GM21717 (cell line): ENCODE measurements at regions not wholly inside any gene's neighbourhood (a gene's known extent, or its start where the extent isn't known, plus 50 kb on each side); places are given as distances from the start of the nearest gene placed in this dataset.
"Not testable (repeated sequence)": the region's sequence is repeated elsewhere in the genome, so short reads cannot be mapped to it uniquely, and the experiment has no call there.

ENCODE experiments used
- ATAC-seq: cut with Tn5 transposase; IDR thresholded peaks from one replicate; pipeline ENCODE4 v1.9.1; 2021; ENCODE audit warnings: mild to moderate bottlenecking, moderate library complexity; ENCODE audit not compliant: unreplicated experiment

GRCh38 chr6:153442096-153442495 is 311.0 kb upstream of the RGS17 start:
- no peak for ATAC-seq

GRCh38 chr6:153437193-153437592 is 306.1 kb upstream of the RGS17 start:
- no peak for ATAC-seq

- no peak for ATAC-seq
These were observed 305.3 kb upstream of the RGS17 start for GRCh38 chr6:153436351-153436750.

GRCh38 chr6:153435787-153436186 is 304.7 kb upstream of the RGS17 start:
- no peak for ATAC-seq

GRCh38 chr6:153425536-153425935 is 294.5 kb upstream of the RGS17 start:
- no peak for ATAC-seq

- no peak for ATAC-seq
These were observed 293.8 kb upstream of the RGS17 start for GRCh38 chr6:153424719-153425400.

GRCh38 chr6:153412519-153412918 is 281.4 kb upstream of the RGS17 start:
- no peak for ATAC-seq

GRCh38 chr6:153411070-153411648 is 280.1 kb upstream of the RGS17 start:
- ATAC-seq, result no peak

GRCh38 chr6:153405931-153406330 is 274.8 kb upstream of the RGS17 start:
- ATAC-seq, result no peak

GRCh38 chr6:153401751-153402150 is 270.7 kb upstream of the RGS17 start:
- no peak for ATAC-seq

- no peak for ATAC-seq
These were observed 261.1 kb upstream of the RGS17 start for GRCh38 chr6:153392156-153392555.

- ATAC-seq, result no peak
These were observed 242.8 kb upstream of the RGS17 start for GRCh38 chr6:153373869-153374268.

GRCh38 chr6:153368131-153368530 is 237.0 kb upstream of the RGS17 start:
- ATAC-seq, result no peak

GRCh38 chr6:153367021-153367420 is 235.9 kb upstream of the RGS17 start:
- ATAC-seq, result no peak

GRCh38 chr6:153357391-153357790 is 226.3 kb upstream of the RGS17 start:
- ATAC-seq, result no peak

GRCh38 chr6:153340568-153340967 is 209.5 kb upstream of the RGS17 start:
- no peak for ATAC-seq

GRCh38 chr6:153334121-153334520 is 203.0 kb upstream of the RGS17 start:
- ATAC-seq, result no peak

GRCh38 chr6:153331221-153331620 is 200.1 kb upstream of the RGS17 start:
- not testable (repeated sequence) for ATAC-seq

- no peak for ATAC-seq
These were observed 197.1 kb upstream of the RGS17 start for GRCh38 chr6:153328194-153328593.

GRCh38 chr6:153325661-153326060 is 194.6 kb upstream of the RGS17 start:
- ATAC-seq, result no peak

GRCh38 chr6:153312634-153313033 is 181.6 kb upstream of the RGS17 start:
- ATAC-seq, result peak; percentile 77

GRCh38 chr6:153309651-153310050 is 178.6 kb upstream of the RGS17 start:
- no peak for ATAC-seq

GRCh38 chr6:153302133-153302532 is 171.1 kb upstream of the RGS17 start:
- ATAC-seq, result no peak
